ENCODE measurements at regions not wholly inside any gene's neighbourhood (a gene's known extent, or its start where the extent isn't known, plus 50 kb on each side); places are given as distances from the start of the nearest gene placed in this dataset.

DNA sequence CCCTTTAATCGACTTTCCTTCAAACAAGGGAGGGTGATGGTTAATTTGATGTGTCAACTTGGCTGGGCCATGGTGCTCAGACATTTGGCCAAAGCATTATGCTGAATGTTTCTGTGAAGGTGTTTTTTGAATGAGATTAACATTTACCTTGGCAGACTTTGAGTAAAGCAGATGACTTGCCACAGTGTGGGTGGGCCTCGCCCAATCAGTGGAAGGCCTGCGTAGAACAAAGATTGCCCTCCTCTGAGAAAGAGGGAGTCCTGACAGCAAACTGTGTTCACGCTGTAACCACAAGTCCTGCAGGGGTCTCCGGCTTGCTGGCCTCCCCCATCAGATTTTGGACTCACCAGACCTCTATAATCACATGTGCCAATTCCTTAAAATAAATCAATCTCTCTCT, 118.7 kb downstream of the SOX9 start:
- Histone ChIP-seq H3K4me1 (ENCODE audit: insufficient read depth, low read length, poor library complexity, severe bottlenecking) (no peaks in the 10 kb centered on the region), H3K9ac (ENCODE audit: low read depth, low read length, poor library complexity, severe bottlenecking) (no peak overlapping the region), H3F3A (ENCODE audit: low read depth) (no peaks in the 10 kb centered on the region), H2AFZ (ENCODE audit: low read length) (no peak overlapping the region), H4K20me1 (ENCODE audit: insufficient read depth, low read length, poor library complexity, severe bottlenecking) (no peaks in the 10 kb centered on the region), H3K79me2 (ENCODE audit: insufficient read depth, low read length) (no peaks in the 10 kb centered on the region), H3K36me3 (ENCODE audit: insufficient read depth, low read length) (no peaks in the 10 kb centered on the region), H3K9me2 (replicated peaks; ENCODE audit: low read depth, low read length) (no peaks in the 10 kb centered on the region), H3K4me2 (ENCODE audit: low read depth, low read length, poor library complexity, severe bottlenecking) (no peak overlapping the region), H3K4me3 (ENCODE audit: low read length, poor library complexity, severe bottlenecking) (no peak overlapping the region), H3K9me3 (ENCODE audit: insufficient read depth, low read depth, low read length) (peaks cover 8% of the 10 kb centered on the region; the same call in 1 of the 2 replicates), H3K27me3 (ENCODE audit: insufficient read depth, low read length, poor library complexity, severe bottlenecking) (no peaks in the 10 kb centered on the region)
- TF ChIP-seq, protein P1, sequence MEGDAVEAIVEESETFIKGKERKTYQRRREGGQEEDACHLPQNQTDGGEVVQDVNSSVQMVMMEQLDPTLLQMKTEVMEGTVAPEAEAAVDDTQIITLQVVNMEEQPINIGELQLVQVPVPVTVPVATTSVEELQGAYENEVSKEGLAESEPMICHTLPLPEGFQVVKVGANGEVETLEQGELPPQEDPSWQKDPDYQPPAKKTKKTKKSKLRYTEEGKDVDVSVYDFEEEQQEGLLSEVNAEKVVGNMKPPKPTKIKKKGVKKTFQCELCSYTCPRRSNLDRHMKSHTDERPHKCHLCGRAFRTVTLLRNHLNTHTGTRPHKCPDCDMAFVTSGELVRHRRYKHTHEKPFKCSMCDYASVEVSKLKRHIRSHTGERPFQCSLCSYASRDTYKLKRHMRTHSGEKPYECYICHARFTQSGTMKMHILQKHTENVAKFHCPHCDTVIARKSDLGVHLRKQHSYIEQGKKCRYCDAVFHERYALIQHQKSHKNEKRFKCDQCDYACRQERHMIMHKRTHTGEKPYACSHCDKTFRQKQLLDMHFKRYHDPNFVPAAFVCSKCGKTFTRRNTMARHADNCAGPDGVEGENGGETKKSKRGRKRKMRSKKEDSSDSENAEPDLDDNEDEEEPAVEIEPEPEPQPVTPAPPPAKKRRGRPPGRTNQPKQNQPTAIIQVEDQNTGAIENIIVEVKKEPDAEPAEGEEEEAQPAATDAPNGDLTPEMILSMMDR (conservative IDR thresholded peaks at IDR 0.05; ENCODE audit: low read length), result no peak
- no peak for TF ChIP-seq EZH2phosphoT487 (IDR thresholded peaks at IDR 0.05; ENCODE audit: borderline replicate concordance)

DNA sequence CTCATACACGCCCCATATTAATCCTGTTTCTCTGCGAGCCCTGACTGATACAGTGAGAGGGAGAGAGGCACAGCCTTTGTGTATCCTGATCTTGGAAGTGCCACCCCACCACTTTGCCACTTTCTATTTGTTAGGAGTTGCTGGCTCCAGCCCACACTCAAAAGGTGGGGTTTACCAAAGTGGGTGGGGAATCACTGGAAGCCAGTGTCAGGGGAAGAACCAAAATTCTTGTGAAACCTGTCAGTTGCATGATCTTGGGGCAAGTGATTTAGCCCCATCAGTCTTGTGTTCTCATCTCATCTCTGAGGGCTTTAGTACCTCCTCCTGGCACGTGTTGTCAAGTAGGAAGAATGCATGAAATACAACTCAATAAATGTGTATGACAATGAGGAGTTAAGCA, 119.5 kb downstream of the SOX9 start:
- Histone ChIP-seq H3K36me3 (ENCODE audit: insufficient read depth, low read length) (no peaks in the 10 kb centered on the region), H2AFZ (ENCODE audit: low read length) (no peak overlapping the region), H3K79me2 (ENCODE audit: insufficient read depth, low read length) (no peaks in the 10 kb centered on the region), H3K9me2 (replicated peaks; ENCODE audit: low read depth, low read length) (no peaks in the 10 kb centered on the region), H3K4me1 (ENCODE audit: insufficient read depth, low read length, poor library complexity, severe bottlenecking) (no peaks in the 10 kb centered on the region), H3F3A (ENCODE audit: low read depth) (no peaks in the 10 kb centered on the region), H3K4me2 (ENCODE audit: low read depth, low read length, poor library complexity, severe bottlenecking) (no peak overlapping the region), H3K9me3 (ENCODE audit: insufficient read depth, low read depth, low read length) (peaks cover 8% of the 10 kb centered on the region; the same call in 1 of the 2 replicates), H3K9ac (ENCODE audit: low read depth, low read length, poor library complexity, severe bottlenecking) (no peak overlapping the region), H3K4me3 (ENCODE audit: low read length, poor library complexity, severe bottlenecking) (no peak overlapping the region), H3K27me3 (ENCODE audit: insufficient read depth, low read length, poor library complexity, severe bottlenecking) (no peaks in the 10 kb centered on the region), H4K20me1 (ENCODE audit: insufficient read depth, low read length, poor library complexity, severe bottlenecking) (no peaks in the 10 kb centered on the region)
- TF ChIP-seq EZH2phosphoT487 (IDR thresholded peaks at IDR 0.05; ENCODE audit: borderline replicate concordance), result no peak
- TF ChIP-seq, protein P1 (conservative IDR thresholded peaks at IDR 0.05; ENCODE audit: low read length), result no peak

DNA sequence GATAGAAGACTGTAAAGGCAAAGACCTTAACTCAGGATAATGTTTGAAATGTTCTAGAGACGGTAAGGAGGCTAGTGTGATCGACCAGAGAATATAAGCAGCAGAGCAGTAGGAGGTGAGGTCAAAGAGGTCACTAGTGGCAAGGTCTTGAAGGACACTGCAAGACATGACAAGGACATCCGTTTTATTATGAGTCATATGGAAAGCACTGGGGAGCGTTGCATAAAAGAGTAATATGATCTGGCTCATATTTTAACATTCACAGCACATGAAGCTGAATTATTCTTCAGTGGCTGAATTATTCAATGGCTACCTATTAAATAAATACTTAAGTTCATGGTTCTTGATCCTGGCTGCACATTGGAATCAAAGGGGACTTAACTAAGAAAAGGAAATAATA, 123.7 kb downstream of the SOX9 start:
- Histone ChIP-seq H3K9me2 (replicated peaks; ENCODE audit: low read depth, low read length) (no peaks in the 10 kb centered on the region), H3K4me1 (ENCODE audit: insufficient read depth, low read length, poor library complexity, severe bottlenecking) (no peaks in the 10 kb centered on the region), H3K27me3 (ENCODE audit: insufficient read depth, low read length, poor library complexity, severe bottlenecking) (no peaks in the 10 kb centered on the region), H3K4me3 (ENCODE audit: low read length, poor library complexity, severe bottlenecking) (no peak overlapping the region), H4K20me1 (ENCODE audit: insufficient read depth, low read length, poor library complexity, severe bottlenecking) (no peaks in the 10 kb centered on the region), H3K4me2 (ENCODE audit: low read depth, low read length, poor library complexity, severe bottlenecking) (no peak overlapping the region), H3K9me3 (ENCODE audit: insufficient read depth, low read depth, low read length) (peaks cover 8% of the 10 kb centered on the region; the same call in 1 of the 2 replicates), H3K36me3 (ENCODE audit: insufficient read depth, low read length) (no peaks in the 10 kb centered on the region), H3K79me2 (ENCODE audit: insufficient read depth, low read length) (no peaks in the 10 kb centered on the region), H3F3A (ENCODE audit: low read depth) (no peaks in the 10 kb centered on the region), H2AFZ (ENCODE audit: low read length) (no peak overlapping the region), H3K9ac (ENCODE audit: low read depth, low read length, poor library complexity, severe bottlenecking) (no peak overlapping the region)
- TF ChIP-seq EZH2phosphoT487 (IDR thresholded peaks at IDR 0.05; ENCODE audit: borderline replicate concordance), result no peak
- TF ChIP-seq, protein P1 (conservative IDR thresholded peaks at IDR 0.05; ENCODE audit: low read length), result no peak

Measured in Loucy (cell line).